K562 (cell line): ENCODE measurements at regions not wholly inside any gene's neighbourhood (a gene's known extent, or its start where the extent isn't known, plus 50 kb on each side); places are given as distances from the start of the nearest gene placed in this dataset.
A peak's percentile ranks its signal among the peaks of the same experiment; 100 is the strongest.

ENCODE experiments used
- ATAC-seq: fragments of 200-7000 bp; cut with Tn5 transposase; 3 replicates; pipeline ENCODE4 v1.9.1; 2020; ENCODE audit warnings: moderate library complexity
- BruUV-seq: library from RNA; stranded (reverse); fragments of 400-500 nt; replicated peaks from 2 replicates; lab custom pipeline; 2021; lab: Mats Ljungman, UMichigan
- CTCF ChIA-PET: fragments of 300-600 bp; formaldehyde crosslinking; extraction: SDS; loops from one replicate; lab custom pipeline; 2021; ENCODE audit warnings: low intra/inter-chr PET ratio; lab: Yijun Ruan, JAX
- POLR2A ChIA-PET: fragments of 300-600, 350-650 bp; sonication (Branson Sonifier 250); formaldehyde crosslinking; extraction: SDS; loops from one replicate; lab custom pipeline; 2021; ENCODE audit warnings: antibody characterized with exemption, inconsistent platforms; lab: Yijun Ruan, JAX
- DNase-seq, 4 experiments: peaks; one replicate each; pipeline versions ENCODE4 v3.0.0 to v3.0.0-alpha.2; 2011 to 2018; ENCODE audit warnings: low spot score in 3 of 4, mixed read lengths in 3 of 4; ENCODE audit errors: extremely low read depth in 1 of 4
- FAIRE-seq: peaks from 2 replicates; lab custom pipeline; 2011; peaks lifted over from hg19 to GRCh38; lab: Jason Lieb, UNC
- H2AFZ ChIP-seq: 2 replicates; pipeline ENCODE4 v1.6.0; 2011; ENCODE audit warnings: low read depth, low read length, control low read depth, inconsistent platforms
- H3K27ac ChIP-seq: fragments of 200-600 bp; 3 replicates; pipeline ENCODE4 v1.8.0; 2011; ENCODE audit warnings: low read depth, mild to moderate bottlenecking, control low read depth, inconsistent platforms, low read length, moderate library complexity, mixed read lengths; ENCODE audit errors: extremely low read depth
- H3K27me3 ChIP-seq, 2 experiments: fragments of 300-600 bp in 1 of 2; 2 replicates in 1 of 2; 3 replicates in 1 of 2; pipeline versions ENCODE4 v1.6.0 to v1.8.0; 2011; ENCODE audit warnings: inconsistent platforms in 2 of 2, low read length in 2 of 2, mild to moderate bottlenecking in 1 of 2, mixed read lengths in 1 of 2, moderate library complexity in 1 of 2; ENCODE audit not compliant: control insufficient read depth in 2 of 2, insufficient read depth in 2 of 2
- H3K36me3 ChIP-seq: fragments of 300-600 bp; 3 replicates; pipeline ENCODE4 v1.8.0; 2011; ENCODE audit warnings: mild to moderate bottlenecking, low read length, inconsistent platforms; ENCODE audit not compliant: control insufficient read depth, insufficient read depth
- H3K4me1 ChIP-seq, 2 experiments: fragments of 200-600 bp in 1 of 2; replicated peaks in 1 of 2; 2 replicates in 1 of 2; 3 replicates in 1 of 2; pipeline versions ENCODE4 v1.5.1 to v1.8.0; 2011; ENCODE audit warnings: inconsistent platforms in 2 of 2, low read length in 2 of 2, mild to moderate bottlenecking in 1 of 2, mixed read lengths in 1 of 2, moderate library complexity in 1 of 2; ENCODE audit not compliant: control insufficient read depth in 2 of 2, insufficient read depth in 2 of 2
- H3K4me2 ChIP-seq: 2 replicates; pipeline ENCODE4 v1.6.1; 2011; ENCODE audit warnings: low read length, control low read depth, inconsistent platforms, mixed read lengths; ENCODE audit not compliant: insufficient read depth
- H3K4me3 ChIP-seq: fragments of 200-600 bp; sonication (generic), shearing (Covaris generic); 2 replicates; pipeline ENCODE4 v1.5.1; 2016; ENCODE audit warnings: control low read depth, inconsistent platforms
- H3K79me2 ChIP-seq: fragments of 200-600 bp; 3 replicates; pipeline ENCODE4 v1.8.0; 2011; ENCODE audit warnings: low read length, inconsistent platforms; ENCODE audit not compliant: control insufficient read depth, insufficient read depth
- H3K9ac ChIP-seq, 2 experiments: 2 replicates each; pipeline versions ENCODE4 v1.6.0 to v1.6.1; 2011; ENCODE audit warnings: low read depth in 2 of 2, low read length in 2 of 2, control low read depth in 1 of 2, inconsistent platforms in 1 of 2, mild to moderate bottlenecking in 1 of 2, mixed read lengths in 1 of 2; ENCODE audit not compliant: insufficient read depth in 1 of 2
- H3K9me1 ChIP-seq: one replicate; pipeline ENCODE4 v1.6.0; 2011; ENCODE audit warnings: inconsistent platforms, mild to moderate bottlenecking, low read length, moderate library complexity; ENCODE audit not compliant: control insufficient read depth, insufficient read depth
- H3K9me3 ChIP-seq: replicated peaks from 2 replicates; pipeline ENCODE4 v1.5.1; 2011; ENCODE audit warnings: low read depth, low read length, inconsistent platforms; ENCODE audit not compliant: control insufficient read depth, insufficient read depth
- H4K20me1 ChIP-seq: replicated peaks from 2 replicates; pipeline ENCODE4 v1.6.1; 2011; ENCODE audit warnings: low read length, inconsistent platforms, mixed read lengths; ENCODE audit not compliant: control insufficient read depth, insufficient read depth
- CTCF ChIP-seq, 3 experiments: IDR thresholded peaks in 2 of 3; conservative IDR thresholded peaks in 1 of 3; 2 replicates each; pipeline ENCODE4 v1.5.1; 2011 to 2012; ENCODE audit warnings: low read length in 3 of 3, mild to moderate bottlenecking in 3 of 3, control low read depth in 2 of 3, improper control_type of control experiment in 1 of 3, inconsistent platforms in 1 of 3, low read depth in 1 of 3, mixed read lengths in 1 of 3, moderate library complexity in 1 of 3; ENCODE audit not compliant: insufficient read depth in 2 of 3
- CTCFL ChIP-seq: IDR thresholded peaks from 2 replicates; pipeline ENCODE4 v1.6.1; 2011; ENCODE audit warnings: borderline replicate concordance, low read depth, mild to moderate bottlenecking, moderate library complexity, low read length; ENCODE audit not compliant: insufficient read depth, poor library complexity, severe bottlenecking
- SFPQ ChIP-seq: fragments of 200-400 bp; formaldehyde crosslinking; IDR thresholded peaks from 2 replicates; pipeline ENCODE4 v1.6.1; 2017; ENCODE audit warnings: mild to moderate bottlenecking, low read depth, low read length, moderate library complexity
- ZNF217 ChIP-seq: sonication (generic); formaldehyde crosslinking; IDR thresholded peaks from 2 replicates; pipeline ENCODE4 v1.8.0; 2022; ENCODE audit warnings: mild to moderate bottlenecking, missing genetic modification reagents
- WGBS: fragments of 100-300 bp; shearing (Covaris generic); methylation state at CpG from one replicate; pipeline ENCODE4 v1.1.6; 2016; ENCODE audit warnings: low coverage, mixed read lengths; ENCODE audit not compliant: insufficient coverage; ENCODE audit errors: missing lambda C conversion rate; 5-methylcytosine and 5-hydroxymethylcytosine counted together
- in situ Hi-C: fragments of 300-500 bp; cut with MboI; formaldehyde crosslinking; loops from 4 replicates; pipeline ENCODE4 v1.15.0; 2018; ENCODE audit warnings: inconsistent platforms, mixed read lengths
- intact Hi-C: fragments of 100-400 bp; cut with micrococcal nuclease; formaldehyde crosslinking; loops from 2 replicates; pipeline ENCODE4 v1.14.2; 2022

GRCh38 chr17:33521784-33522183 is 228.7 kb upstream of the ASIC2 start (continued):
- TF ChIP-seq CTCFL (peak; percentile 8), CTCF (IDR thresholded peaks at IDR 0.05 in 2 of 3, conservative IDR thresholded peaks at IDR 0.05 in 1 of 3; ENCODE audit: insufficient read depth in 2 of 3, low read depth in 1 of 3, low read length in 3 of 3) (peak; percentile 53 to 66 (median 53))

GRCh38 chr17:33522623-33523022 is 229.5 kb upstream of the ASIC2 start:
- peaks cover 12% of the 10 kb centered on the region for H4K20me1 ChIP-seq
- H3K79me2 ChIP-seq, result no peaks in the 10 kb centered on the region
- ChIA-PET CTCF (interaction anchor here (1.0 to 1.9 kb wide), 2 partner anchors 233 to 484 kb away, joined by 3 to 4 read pairs; no protein-coding TSS in a partner anchor), POLR2A (no interaction called here)
- H3K27ac ChIP-seq, result no peak overlapping the region
- DNase-seq (peak; percentile 38 to 45 (median 40)), ATAC-seq (peak; percentile 85), FAIRE-seq (peak; percentile 78)
- no TSS peak for BruUV-seq
- no peaks in the 10 kb centered on the region for H3K9me3 ChIP-seq
- intact Hi-C loops (loop anchor here (5.0 kb wide), 2 partner anchors 180 to 230 kb away; no protein-coding TSS in a partner anchor), in situ Hi-C loops (no loop called here)
- H3K9me1 ChIP-seq, result no peaks in the 10 kb centered on the region
- H3K4me3 ChIP-seq, result no peak overlapping the region
- no peak overlapping the region for H2AFZ ChIP-seq
- no peaks in the 10 kb centered on the region; a peak in 1 of 5 replicates for H3K27me3 ChIP-seq
- 0 out of 5 replicates have a peak, but pooled peaks cover 0 to 5% of the 10 kb centered on the region in 2 experiments for H3K4me1 ChIP-seq
- no peak overlapping the region for H3K9ac ChIP-seq
- no peaks in the 10 kb centered on the region for H3K36me3 ChIP-seq
- no peak overlapping the region for H3K4me2 ChIP-seq
- WGBS, result 0% methylated on average over 8 of the region's 8 CpGs
- TF ChIP-seq SFPQ (no peak), ZNF217 (CRISPR knock-in tag) (no peak)
